Common myeloid progenitor, CD34-positive (primary cell): ENCODE measurements at regions not wholly inside any gene's neighbourhood (a gene's known extent, or its start where the extent isn't known, plus 50 kb on each side); places are given as distances from the start of the nearest gene placed in this dataset.

Source experiments
- CTCF ChIA-PET: fragments of 350-600 bp; sonication (Branson Sonifier 250); formaldehyde crosslinking; loops from one replicate; lab custom pipeline; 2021; ENCODE audit warnings: antibody characterized with exemption; lab: Charles Lee
- POLR2A ChIA-PET: fragments of 350-600 bp; sonication (Branson Sonifier 250); formaldehyde crosslinking; loops from one replicate; lab custom pipeline; 2021; ENCODE audit warnings: antibody characterized with exemption; lab: Charles Lee
- DNase-seq, 3 donors: peaks; one replicate each; pipeline versions ENCODE4 v3.0.0 to v3.0.0-alpha.2; 2013
- H3K27ac ChIP-seq, 2 experiments: 1 replicate in 1 of 2; 2 replicates in 1 of 2; pipeline ENCODE4 v1.7.0; 2013; ENCODE audit warnings: inconsistent platforms in 2 of 2, low read length in 2 of 2, mild to moderate bottlenecking in 2 of 2, low read depth in 1 of 2, moderate library complexity in 1 of 2; ENCODE audit not compliant: severe bottlenecking in 2 of 2, insufficient read depth in 1 of 2, poor library complexity in 1 of 2
- H3K27me3 ChIP-seq, 5 experiments: replicated peaks in 2 of 5; 1 replicate in 3 of 5; 2 replicates in 2 of 5; pipeline versions ENCODE4 v1.6.1 to v1.7.0; 2013; ENCODE audit warnings: low read length in 4 of 5, mild to moderate bottlenecking in 2 of 5, moderate library complexity in 2 of 5, inconsistent platforms in 1 of 5; ENCODE audit not compliant: insufficient read depth in 5 of 5, control insufficient read depth in 4 of 5
- H3K36me3 ChIP-seq, 4 experiments: 1 replicate in 2 of 4; 2 replicates in 2 of 4; pipeline versions ENCODE4 v1.6.1 to v1.7.0; 2013; ENCODE audit warnings: low read length in 3 of 4, control low read depth in 1 of 4, mild to moderate bottlenecking in 1 of 4; ENCODE audit not compliant: control insufficient read depth in 4 of 4, insufficient read depth in 4 of 4
- H3K4me1 ChIP-seq, 4 experiments: 1 replicate in 3 of 4; 2 replicates in 1 of 4; pipeline versions ENCODE4 v1.6.1 to v1.7.1; 2013; ENCODE audit warnings: low read length in 3 of 4, mild to moderate bottlenecking in 3 of 4, control low read depth in 1 of 4, inconsistent platforms in 1 of 4, moderate library complexity in 1 of 4; ENCODE audit not compliant: control insufficient read depth in 4 of 4, insufficient read depth in 4 of 4; ENCODE audit errors: control extremely low read depth in 1 of 4
- H3K4me3 ChIP-seq, 7 experiments: 1 replicate in 4 of 7; 2 replicates in 3 of 7; pipeline versions ENCODE4 v1.5.1 to v1.7.0; 2013; ENCODE audit warnings: mild to moderate bottlenecking in 7 of 7, low read length in 6 of 7, moderate library complexity in 6 of 7, inconsistent platforms in 2 of 7, low read depth in 2 of 7, control low read depth in 1 of 7; ENCODE audit not compliant: insufficient read depth in 4 of 7, control insufficient read depth in 1 of 7; ENCODE audit errors: extremely low read depth in 1 of 7
- H3K9me3 ChIP-seq, 5 experiments: 1 replicate in 4 of 5; 2 replicates in 1 of 5; pipeline versions ENCODE4 v1.6.1 to v1.7.1; 2013; ENCODE audit warnings: low read length in 4 of 5, mild to moderate bottlenecking in 2 of 5, inconsistent platforms in 1 of 5, low read depth in 1 of 5, moderate library complexity in 1 of 5; ENCODE audit not compliant: control insufficient read depth in 4 of 5, insufficient read depth in 2 of 5; ENCODE audit errors: control extremely low read depth in 1 of 5
- WGBS: methylation state at CpG from one replicate; pipeline ENCODE4 v1.1.5; 2013; ENCODE audit not compliant: insufficient coverage; 5-methylcytosine and 5-hydroxymethylcytosine counted together

- no peak overlapping the region for H3K27ac ChIP-seq
- no peaks in the 10 kb centered on the region for H3K27me3 ChIP-seq
- no peak overlapping the region for H3K4me3 ChIP-seq
- DNase-seq, result no peak
- H3K4me1 ChIP-seq, result no peaks in the 10 kb centered on the region
- ChIA-PET CTCF (no interaction called here), POLR2A (no interaction called here)
- peaks cover 0 to 7% (median 0%) of the 10 kb centered on the region in 5 experiments for H3K9me3 ChIP-seq
- H3K36me3 ChIP-seq, result no peaks in the 10 kb centered on the region
- 75% methylated on average over 1 of the region's 1 CpG for WGBS
These were observed 126.5 kb upstream of the WDFY3 start for GRCh38 chr4:85092943-85093342.

DNA sequence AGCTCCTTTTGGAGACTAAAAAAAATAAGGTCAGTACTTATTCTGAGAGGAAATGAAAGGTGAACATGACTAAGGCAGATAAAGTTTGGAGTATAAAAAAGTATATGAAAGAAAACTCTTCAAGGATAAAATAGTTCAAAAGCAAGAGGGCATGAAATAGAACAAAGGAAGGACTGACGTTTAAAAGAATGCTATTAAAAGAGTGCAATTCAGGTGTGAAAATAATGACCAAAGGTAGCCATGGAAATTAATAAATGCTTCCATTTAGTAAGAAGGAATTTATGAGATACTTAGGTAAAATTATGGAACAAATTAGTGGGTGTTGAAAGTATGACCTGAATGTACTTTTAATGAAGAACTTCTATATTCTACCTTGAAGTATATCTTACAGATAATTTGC, 128.2 kb upstream of the WDFY3 start:
- Histone ChIP-seq H3K4me3 (no peak overlapping the region), H3K27ac (no peak overlapping the region), H3K36me3 (no peaks in the 10 kb centered on the region), H3K4me1 (no peaks in the 10 kb centered on the region), H3K27me3 (no peaks in the 10 kb centered on the region), H3K9me3 (peaks cover 0 to 7% (median 0%) of the 10 kb centered on the region in 5 experiments)
- ChIA-PET CTCF (no interaction called here), POLR2A (no interaction called here)
- 89% methylated on average over 1 of the region's 1 CpG for WGBS
- no peak for DNase-seq

DNA sequence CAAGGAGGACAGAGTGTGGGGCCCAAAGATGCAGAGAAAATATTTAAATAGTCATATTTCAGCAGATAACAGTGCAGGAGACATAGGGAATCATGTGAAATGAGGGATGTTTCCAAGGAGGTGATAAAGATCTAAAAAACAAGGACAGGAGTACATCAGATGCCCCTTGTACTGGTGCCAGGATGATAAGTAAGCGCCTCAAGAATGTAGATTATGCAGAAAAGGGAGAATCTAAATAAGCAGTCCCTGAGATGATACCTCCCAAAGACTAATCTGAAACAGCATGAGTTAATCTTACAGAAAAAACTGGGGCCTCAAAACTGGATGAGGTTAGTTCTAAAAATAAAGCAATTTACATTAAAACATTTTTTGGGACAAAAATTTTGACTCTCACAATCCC, 136.1 kb upstream of the WDFY3 start:
- ChIA-PET POLR2A (no interaction called here), CTCF (no interaction called here)
- no peak overlapping the region for H3K4me3 ChIP-seq
- H3K36me3 ChIP-seq, result no peaks in the 10 kb centered on the region
- H3K9me3 ChIP-seq, result peaks cover 0 to 2% (median 0%) of the 10 kb centered on the region in 5 experiments
- H3K4me1 ChIP-seq, result no peaks in the 10 kb centered on the region
- 100% methylated on average over 1 of the region's 1 CpG for WGBS
- no peak for DNase-seq
- H3K27ac ChIP-seq, result no peak overlapping the region
- no peaks in the 10 kb centered on the region for H3K27me3 ChIP-seq

DNA sequence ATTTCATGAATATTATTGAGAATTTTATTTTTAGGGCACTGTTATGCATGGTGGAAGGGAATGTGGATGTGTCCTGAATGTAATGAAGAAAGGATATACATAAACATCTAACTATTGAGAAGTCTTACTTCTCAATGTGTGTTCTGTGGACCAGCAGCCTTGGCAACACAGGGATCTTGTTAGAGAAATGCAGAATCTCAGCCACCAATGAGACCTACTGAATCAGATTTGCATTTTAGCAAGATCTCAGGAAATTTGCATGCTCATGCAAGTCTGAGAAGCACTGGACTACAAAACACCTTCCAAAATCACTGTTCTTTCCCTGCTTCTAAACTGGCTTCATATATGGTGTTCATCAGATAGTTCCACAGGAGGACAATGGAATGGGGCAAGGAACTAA, 139.7 kb upstream of the WDFY3 start:
- DNase-seq, result no peak
- no peak overlapping the region for H3K27ac ChIP-seq
- H3K4me1 ChIP-seq, result no peaks in the 10 kb centered on the region
- ChIA-PET POLR2A (no interaction called here), CTCF (no interaction called here)
- H3K27me3 ChIP-seq, result no peaks in the 10 kb centered on the region
- H3K9me3 ChIP-seq, result no peaks in the 10 kb centered on the region
- H3K36me3 ChIP-seq, result no peaks in the 10 kb centered on the region
- no peak overlapping the region for H3K4me3 ChIP-seq

DNA sequence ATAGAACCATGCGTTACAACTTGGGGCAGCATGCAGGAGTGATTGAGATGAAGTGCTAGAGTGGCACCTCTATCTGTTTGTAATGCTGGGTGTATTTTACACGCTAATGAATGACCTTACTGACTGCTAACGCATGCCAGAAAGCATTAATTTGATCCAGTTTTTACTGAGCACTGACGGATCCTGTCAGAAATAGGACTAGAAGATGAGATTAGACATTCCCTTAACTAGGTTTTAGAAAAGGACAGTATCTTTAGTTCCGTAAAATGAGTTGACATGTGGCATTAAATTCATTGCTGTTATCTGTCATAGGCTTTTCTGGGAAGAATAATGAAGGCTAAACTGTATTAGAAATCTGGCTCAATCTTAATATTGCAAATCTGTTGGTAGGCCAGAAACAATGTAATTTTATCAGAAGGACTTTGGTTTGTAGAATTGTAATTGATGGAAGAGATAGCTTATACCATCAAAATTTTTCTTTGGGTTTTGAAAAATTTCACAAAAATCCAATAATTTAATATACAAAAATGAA, 140.4 kb upstream of the WDFY3 start:
- H3K36me3 ChIP-seq, result no peaks in the 10 kb centered on the region
- H3K27me3 ChIP-seq, result no peaks in the 10 kb centered on the region
- POLR2A ChIA-PET, result no interaction called here
- 99% methylated on average over 5 of the region's 5 CpGs for WGBS
- no peak for DNase-seq
- H3K4me1 ChIP-seq, result no peaks in the 10 kb centered on the region
- CTCF ChIA-PET, result no interaction called here
- no peak overlapping the region for H3K4me3 ChIP-seq
- H3K27ac ChIP-seq, result no peak overlapping the region
- no peaks in the 10 kb centered on the region for H3K9me3 ChIP-seq

DNA sequence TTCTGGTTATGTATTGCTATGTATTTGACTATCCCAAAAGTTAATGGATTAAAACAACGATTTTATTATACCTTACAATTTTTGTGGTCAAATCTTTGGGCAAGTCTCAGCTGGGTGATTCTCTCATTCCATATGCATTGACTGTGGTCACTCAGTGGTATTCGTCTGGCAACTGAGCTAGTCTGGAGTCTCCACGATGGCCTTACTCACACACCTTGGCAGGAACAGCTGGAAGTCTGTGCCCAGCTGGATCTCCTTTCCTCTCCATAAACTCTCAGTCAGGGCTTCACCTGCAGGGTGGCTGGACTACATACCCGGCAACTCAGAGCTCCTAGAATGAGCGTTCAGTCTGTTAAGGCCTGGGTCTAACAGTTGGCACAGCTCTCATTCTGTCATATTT, 141.1 kb upstream of the WDFY3 start:
- CTCF ChIA-PET, result no interaction called here
- Histone ChIP-seq H3K27ac (no peak overlapping the region), H3K36me3 (no peaks in the 10 kb centered on the region), H3K27me3 (no peaks in the 10 kb centered on the region), H3K4me3 (no peak overlapping the region), H3K9me3 (no peaks in the 10 kb centered on the region), H3K4me1 (no peaks in the 10 kb centered on the region)
- POLR2A ChIA-PET, result no interaction called here
- no peak for DNase-seq
- 86% methylated on average over 5 of the region's 5 CpGs for WGBS

- ChIA-PET CTCF (no interaction called here), POLR2A (no interaction called here)
- 100% methylated on average over 3 of the region's 3 CpGs for WGBS
- Histone ChIP-seq H3K4me1 (no peaks in the 10 kb centered on the region), H3K27me3 (no peaks in the 10 kb centered on the region), H3K36me3 (no peaks in the 10 kb centered on the region), H3K27ac (no peak overlapping the region), H3K4me3 (no peak overlapping the region), H3K9me3 (no peaks in the 10 kb centered on the region)
- no peak for DNase-seq
These were observed 147.2 kb upstream of the WDFY3 start for GRCh38 chr4:85113706-85114105.
